Natural killer cell treated with Interleukin-12 subunit alpha and Interleukin-12 subunit beta and Interleukin-15 and Interleukin-18, amount 100 ng/mL, for 72 hours (primary cell): ENCODE measurements at regions not wholly inside any gene's neighbourhood (a gene's known extent, or its start where the extent isn't known, plus 50 kb on each side); places are given as distances from the start of the nearest gene placed in this dataset.

Experiments
- ATAC-seq, 2 donors: fragments of 150-1000 bp; cut with Tn5 transposase in 1 of 2; sonication (Bioruptor Pico), chemical (Tn5 transposase) in 1 of 2; 2 replicates each; pipeline ENCODE4 v1.10.0; 2021
- DNase-seq: peaks from one replicate; pipeline ENCODE4 v3.0.0; 2022; ENCODE audit warnings: low spot score
- H3K27ac Mint-ChIP-seq, 2 donors: 1 replicate in 1 of 2; 2 replicates in 1 of 2; pipeline ENCODE4 v1.8.0; 2022; ENCODE audit warnings: mixed read lengths in 2 of 2, mild to moderate bottlenecking in 1 of 2, moderate library complexity in 1 of 2
- H3K27me3 Mint-ChIP-seq, 2 donors: 1 replicate in 1 of 2; 2 replicates in 1 of 2; pipeline ENCODE4 v1.8.0; 2022; ENCODE audit warnings: mixed read lengths in 2 of 2
- H3K36me3 Mint-ChIP-seq: one replicate; pipeline ENCODE4 v1.8.0; 2022; ENCODE audit warnings: mixed read lengths
- H3K4me1 Mint-ChIP-seq, 2 donors: 1 replicate in 1 of 2; 2 replicates in 1 of 2; pipeline ENCODE4 v1.8.0; 2022; ENCODE audit warnings: low read depth in 2 of 2, mixed read lengths in 2 of 2, mild to moderate bottlenecking in 1 of 2
- H3K4me3 Mint-ChIP-seq: one replicate; pipeline ENCODE4 v1.8.0; 2022; ENCODE audit warnings: mixed read lengths
- H3K9me3 Mint-ChIP-seq: 2 replicates; pipeline ENCODE4 v1.8.0; 2022; ENCODE audit warnings: mixed read lengths

- ATAC-seq (no peak), DNase-seq (no peak)
- no peaks in the 10 kb centered on the region for H3K36me3 Mint-ChIP-seq
- H3K27me3 Mint-ChIP-seq, result no peaks in the 10 kb centered on the region
- H3K27ac Mint-ChIP-seq, result no peak overlapping the region
- peaks cover 16% of the 10 kb centered on the region for H3K9me3 Mint-ChIP-seq
- H3K4me1 Mint-ChIP-seq, result no peaks in the 10 kb centered on the region
- no peak overlapping the region for H3K4me3 Mint-ChIP-seq
Observed at GRCh38 chr11:28482666-28483065, 374.5 kb downstream of the METTL15 start.

GRCh38 chr11:28481616-28482480 is 373.7 kb downstream of the METTL15 start:
- no peak for ATAC-seq
- H3K36me3 Mint-ChIP-seq, result no peaks in the 10 kb centered on the region
- H3K4me3 Mint-ChIP-seq, result no peak overlapping the region
- no peaks in the 10 kb centered on the region for H3K4me1 Mint-ChIP-seq
- H3K9me3 Mint-ChIP-seq, result peaks cover 16% of the 10 kb centered on the region
- H3K27ac Mint-ChIP-seq, result no peak overlapping the region
- DNase-seq, result no peak
- H3K27me3 Mint-ChIP-seq, result no peaks in the 10 kb centered on the region

GRCh38 chr11:28480406-28480805 is 372.2 kb downstream of the METTL15 start:
- H3K4me1 Mint-ChIP-seq, result no peaks in the 10 kb centered on the region
- H3K36me3 Mint-ChIP-seq, result no peaks in the 10 kb centered on the region
- no peak for DNase-seq
- ATAC-seq, result no peak
- H3K27ac Mint-ChIP-seq, result no peak overlapping the region
- H3K4me3 Mint-ChIP-seq, result no peak overlapping the region
- H3K27me3 Mint-ChIP-seq, result no peaks in the 10 kb centered on the region
- H3K9me3 Mint-ChIP-seq, result peaks cover 15% of the 10 kb centered on the region

GRCh38 chr11:28476864-28477263 is 368.7 kb downstream of the METTL15 start:
- no peaks in the 10 kb centered on the region for H3K36me3 Mint-ChIP-seq
- no peak overlapping the region for H3K27ac Mint-ChIP-seq
- DNase-seq (no peak), ATAC-seq (no peak)
- H3K9me3 Mint-ChIP-seq, result peaks cover 9% of the 10 kb centered on the region
- H3K4me1 Mint-ChIP-seq, result no peaks in the 10 kb centered on the region
- H3K4me3 Mint-ChIP-seq, result no peak overlapping the region
- H3K27me3 Mint-ChIP-seq, result no peaks in the 10 kb centered on the region

GRCh38 chr11:28476049-28476448 is 367.9 kb downstream of the METTL15 start:
- peaks cover 12% of the 10 kb centered on the region for H3K9me3 Mint-ChIP-seq
- no peak overlapping the region for H3K27ac Mint-ChIP-seq
- H3K36me3 Mint-ChIP-seq, result no peaks in the 10 kb centered on the region
- no peak for DNase-seq
- H3K4me3 Mint-ChIP-seq, result no peak overlapping the region
- no peak for ATAC-seq
- H3K4me1 Mint-ChIP-seq, result no peaks in the 10 kb centered on the region
- no peaks in the 10 kb centered on the region for H3K27me3 Mint-ChIP-seq

GRCh38 chr11:28472904-28473303 is 364.7 kb downstream of the METTL15 start:
- no peak overlapping the region for H3K27ac Mint-ChIP-seq
- ATAC-seq (no peak), DNase-seq (no peak)
- H3K4me3 Mint-ChIP-seq, result no peak overlapping the region
- H3K27me3 Mint-ChIP-seq, result no peaks in the 10 kb centered on the region
- no peaks in the 10 kb centered on the region for H3K4me1 Mint-ChIP-seq
- no peaks in the 10 kb centered on the region for H3K36me3 Mint-ChIP-seq
- H3K9me3 Mint-ChIP-seq, result peaks cover 3% of the 10 kb centered on the region

- H3K4me1 Mint-ChIP-seq, result no peaks in the 10 kb centered on the region
- DNase-seq (no peak), ATAC-seq (no peak)
- H3K27me3 Mint-ChIP-seq, result no peaks in the 10 kb centered on the region
- no peaks in the 10 kb centered on the region for H3K36me3 Mint-ChIP-seq
- H3K9me3 Mint-ChIP-seq, result peaks cover 3% of the 10 kb centered on the region
- no peak overlapping the region for H3K4me3 Mint-ChIP-seq
- H3K27ac Mint-ChIP-seq, result no peak overlapping the region
Observed at GRCh38 chr11:28471537-28471936, 363.3 kb downstream of the METTL15 start.

GRCh38 chr11:28470180-28470579 is 362.0 kb downstream of the METTL15 start:
- Mint-ChIP-seq H3K9me3 (peaks cover 8% of the 10 kb centered on the region), H3K36me3 (peaks cover 4% of the 10 kb centered on the region), H3K27me3 (no peaks in the 10 kb centered on the region), H3K27ac (no peak overlapping the region), H3K4me1 (no peaks in the 10 kb centered on the region), H3K4me3 (no peak overlapping the region)
- ATAC-seq (no peak), DNase-seq (no peak)

- Mint-ChIP-seq H3K9me3 (peaks cover 18% of the 10 kb centered on the region), H3K27ac (no peak overlapping the region), H3K27me3 (no peaks in the 10 kb centered on the region), H3K36me3 (peaks cover 6% of the 10 kb centered on the region), H3K4me1 (no peaks in the 10 kb centered on the region), H3K4me3 (no peak overlapping the region)
- no peak for DNase-seq
- ATAC-seq, result no peak
Observed at GRCh38 chr11:28466506-28466905, 358.3 kb downstream of the METTL15 start.

- peaks cover 6% of the 10 kb centered on the region for H3K36me3 Mint-ChIP-seq
- H3K4me1 Mint-ChIP-seq, result no peaks in the 10 kb centered on the region
- ATAC-seq (no peak), DNase-seq (no peak)
- no peak overlapping the region for H3K27ac Mint-ChIP-seq
- no peak overlapping the region for H3K4me3 Mint-ChIP-seq
- H3K9me3 Mint-ChIP-seq, result peaks cover 27% of the 10 kb centered on the region
- no peaks in the 10 kb centered on the region for H3K27me3 Mint-ChIP-seq
Observed at GRCh38 chr11:28464252-28464867, 356.2 kb downstream of the METTL15 start.

GRCh38 chr11:28463826-28464225 is 355.6 kb downstream of the METTL15 start:
- Mint-ChIP-seq H3K9me3 (peaks cover 29% of the 10 kb centered on the region), H3K27ac (no peak overlapping the region), H3K36me3 (peaks cover 6% of the 10 kb centered on the region), H3K4me3 (no peak overlapping the region), H3K4me1 (no peaks in the 10 kb centered on the region), H3K27me3 (no peaks in the 10 kb centered on the region)
- no peak for DNase-seq
- no peak for ATAC-seq

- H3K27me3 Mint-ChIP-seq, result no peaks in the 10 kb centered on the region
- no peak for ATAC-seq
Observed at GRCh38 chr11:28461846-28462245, 353.7 kb downstream of the METTL15 start.

GRCh38 chr11:28461338-28461737 is 353.1 kb downstream of the METTL15 start:
- no peak overlapping the region for H3K4me3 Mint-ChIP-seq
- no peaks in the 10 kb centered on the region for H3K27me3 Mint-ChIP-seq
- H3K9me3 Mint-ChIP-seq, result peaks cover 31% of the 10 kb centered on the region
- ATAC-seq, result no peak
- no peaks in the 10 kb centered on the region for H3K4me1 Mint-ChIP-seq
- peaks cover 6% of the 10 kb centered on the region for H3K36me3 Mint-ChIP-seq
- no peak overlapping the region for H3K27ac Mint-ChIP-seq
- DNase-seq, result no peak

More at GRCh38 chr11:28461846-28462245, 353.7 kb downstream of the METTL15 start:
- DNase-seq, result no peak
- Mint-ChIP-seq H3K4me1 (no peaks in the 10 kb centered on the region), H3K4me3 (no peak overlapping the region), H3K27ac (no peak overlapping the region), H3K36me3 (peaks cover 6% of the 10 kb centered on the region), H3K9me3 (peaks cover 31% of the 10 kb centered on the region)

GRCh38 chr11:28460348-28460747 is 352.2 kb downstream of the METTL15 start:
- Mint-ChIP-seq H3K36me3 (peaks cover 3% of the 10 kb centered on the region), H3K27ac (no peak overlapping the region), H3K27me3 (no peaks in the 10 kb centered on the region), H3K4me3 (no peak overlapping the region), H3K9me3 (peaks cover 28% of the 10 kb centered on the region), H3K4me1 (no peaks in the 10 kb centered on the region)
- DNase-seq (no peak), ATAC-seq (no peak)
